ENCODE measurements at regions not wholly inside any gene's neighbourhood (a gene's known extent, or its start where the extent isn't known, plus 50 kb on each side); places are given as distances from the start of the nearest gene placed in this dataset.

- Histone ChIP-seq H3K9me3 (ENCODE audit: low read length) (no peaks in the 10 kb centered on the region), H3F3A (ENCODE audit: insufficient read depth, low read length) (no peaks in the 10 kb centered on the region), H3K9ac (ENCODE audit: low read length) (no peak overlapping the region), H3K9me2 (ENCODE audit: low read depth, low read length) (no peaks in the 10 kb centered on the region), H3K27ac (ENCODE audit: low read depth, low read length, poor library complexity, severe bottlenecking) (no peak overlapping the region), H3K27me3 (ENCODE audit: insufficient read depth, low read length) (no peaks in the 10 kb centered on the region), H4K20me1 (ENCODE audit: insufficient read depth, low read length) (no peaks in the 10 kb centered on the region), H3K4me3 (ENCODE audit: low read depth, low read length, poor library complexity, severe bottlenecking) (no peak overlapping the region), H3K79me2 (ENCODE audit: insufficient read depth, low read length) (no peaks in the 10 kb centered on the region), H3K4me2 (ENCODE audit: low read length) (no peak overlapping the region), H3K36me3 (ENCODE audit: insufficient read depth, low read length) (no peaks in the 10 kb centered on the region), H2AFZ (ENCODE audit: low read length) (no peak overlapping the region), H3K4me1 (ENCODE audit: insufficient read depth, low read length, severe bottlenecking) (no peaks in the 10 kb centered on the region)
- TF ChIP-seq EZH2 (IDR thresholded peaks at IDR 0.05; ENCODE audit: borderline replicate concordance, low read length) (no peak), CTCF (IDR thresholded peaks at IDR 0.05; ENCODE audit: low read length) (peak; percentile 94)
Measured at GRCh38 chr9:19925674-19926503, 137.1 kb upstream of the SLC24A2 start.

GRCh38 chr9:19924080-19924479 is 135.2 kb upstream of the SLC24A2 start:
- Histone ChIP-seq H3K27ac (ENCODE audit: low read depth, low read length, poor library complexity, severe bottlenecking) (no peak overlapping the region), H3F3A (ENCODE audit: insufficient read depth, low read length) (no peaks in the 10 kb centered on the region), H3K9me2 (ENCODE audit: low read depth, low read length) (no peaks in the 10 kb centered on the region), H3K9ac (ENCODE audit: low read length) (no peak overlapping the region), H3K79me2 (ENCODE audit: insufficient read depth, low read length) (no peaks in the 10 kb centered on the region), H3K4me1 (ENCODE audit: insufficient read depth, low read length, severe bottlenecking) (no peaks in the 10 kb centered on the region), H2AFZ (ENCODE audit: low read length) (no peak overlapping the region), H4K20me1 (ENCODE audit: insufficient read depth, low read length) (no peaks in the 10 kb centered on the region), H3K27me3 (ENCODE audit: insufficient read depth, low read length) (no peaks in the 10 kb centered on the region), H3K36me3 (ENCODE audit: insufficient read depth, low read length) (no peaks in the 10 kb centered on the region), H3K9me3 (ENCODE audit: low read length) (no peaks in the 10 kb centered on the region), H3K4me2 (ENCODE audit: low read length) (no peak overlapping the region), H3K4me3 (ENCODE audit: low read depth, low read length, poor library complexity, severe bottlenecking) (no peak overlapping the region)
- TF ChIP-seq CTCF (IDR thresholded peaks at IDR 0.05; ENCODE audit: low read length) (no peak), EZH2 (IDR thresholded peaks at IDR 0.05; ENCODE audit: borderline replicate concordance, low read length) (no peak)

- H3K79me2 ChIP-seq (ENCODE audit: insufficient read depth, low read length) = no peaks in the 10 kb centered on the region
- no peaks in the 10 kb centered on the region for H3F3A ChIP-seq (ENCODE audit: insufficient read depth, low read length)
- no peak overlapping the region for H2AFZ ChIP-seq (ENCODE audit: low read length)
- H3K4me3 ChIP-seq (ENCODE audit: low read depth, low read length, poor library complexity, severe bottlenecking) = no peak overlapping the region
- no peaks in the 10 kb centered on the region for H3K27me3 ChIP-seq (ENCODE audit: insufficient read depth, low read length)
- no peaks in the 10 kb centered on the region for H4K20me1 ChIP-seq (ENCODE audit: insufficient read depth, low read length)
- no peak overlapping the region for H3K4me2 ChIP-seq (ENCODE audit: low read length)
- no peak for TF ChIP-seq CTCF (IDR thresholded peaks at IDR 0.05; ENCODE audit: low read length)
- TF ChIP-seq EZH2 (IDR thresholded peaks at IDR 0.05; ENCODE audit: borderline replicate concordance, low read length) = no peak
- no peak overlapping the region for H3K27ac ChIP-seq (ENCODE audit: low read depth, low read length, poor library complexity, severe bottlenecking)
- H3K36me3 ChIP-seq (ENCODE audit: insufficient read depth, low read length) = no peaks in the 10 kb centered on the region
- H3K9me2 ChIP-seq (ENCODE audit: low read depth, low read length) = no peaks in the 10 kb centered on the region
- no peaks in the 10 kb centered on the region for H3K9me3 ChIP-seq (ENCODE audit: low read length)
- no peaks in the 10 kb centered on the region for H3K4me1 ChIP-seq (ENCODE audit: insufficient read depth, low read length, severe bottlenecking)
- no peak overlapping the region for H3K9ac ChIP-seq (ENCODE audit: low read length)
Measured at GRCh38 chr9:19922476-19923118, 133.8 kb upstream of the SLC24A2 start.
